ENCODE measurements at regions not wholly inside any gene's neighbourhood (a gene's known extent, or its start where the extent isn't known, plus 50 kb on each side); places are given as distances from the start of the nearest gene placed in this dataset.
"Not testable (repeated sequence)": the region's sequence is repeated elsewhere in the genome, so short reads cannot be mapped to it uniquely, and the experiment has no call there.

- H3K27me3 ChIP-seq (ENCODE audit: control insufficient read depth, insufficient read depth, low read length), result no peaks in the 10 kb centered on the region
- peaks cover 7% of the 10 kb centered on the region; the same call in 1 of the 2 replicates for H3K4me1 ChIP-seq (ENCODE audit: control insufficient read depth, insufficient read depth, low read length)
- H3K27ac ChIP-seq (ENCODE audit: low read depth, low read length), result no peak overlapping the region
- H3K4me3 ChIP-seq (ENCODE audit: low read depth, low read length), result no peak overlapping the region
- H3K9me3 ChIP-seq (ENCODE audit: control insufficient read depth, insufficient read depth, low read depth, low read length), result 0 out of 2 replicates have a peak, but pooled peaks cover 5% of the 10 kb centered on the region
- H3K36me3 ChIP-seq (ENCODE audit: control insufficient read depth, insufficient read depth, low read length), result no peaks in the 10 kb centered on the region
- no peak overlapping the region for H3K9ac ChIP-seq (ENCODE audit: low read length)
Measured at GRCh38 chr12:92061061-92061460, 84.6 kb downstream of the BTG1 start.

- no peak overlapping the region for H3K9ac ChIP-seq (ENCODE audit: low read length)
- H3K36me3 ChIP-seq (ENCODE audit: control insufficient read depth, insufficient read depth, low read length), result no peaks in the 10 kb centered on the region
- H3K4me1 ChIP-seq (ENCODE audit: control insufficient read depth, insufficient read depth, low read length), result peaks cover 7% of the 10 kb centered on the region; the same call in 1 of the 2 replicates
- 0 out of 2 replicates have a peak, but pooled peaks cover 5% of the 10 kb centered on the region for H3K9me3 ChIP-seq (ENCODE audit: control insufficient read depth, insufficient read depth, low read depth, low read length)
- H3K27ac ChIP-seq (ENCODE audit: low read depth, low read length), result no peak overlapping the region
- no peaks in the 10 kb centered on the region for H3K27me3 ChIP-seq (ENCODE audit: control insufficient read depth, insufficient read depth, low read length)
- no peak overlapping the region for H3K4me3 ChIP-seq (ENCODE audit: low read depth, low read length)
Measured at GRCh38 chr12:92059960-92060359, 85.7 kb downstream of the BTG1 start.

GRCh38 chr12:92058664-92059063, 87.0 kb downstream of the BTG1 start:
- Histone ChIP-seq H3K9me3 (ENCODE audit: control insufficient read depth, insufficient read depth, low read depth, low read length) (0 out of 2 replicates have a peak, but pooled peaks cover 5% of the 10 kb centered on the region), H3K9ac (ENCODE audit: low read length) (no peak overlapping the region), H3K27ac (ENCODE audit: low read depth, low read length) (no peak overlapping the region), H3K4me3 (ENCODE audit: low read depth, low read length) (no peak overlapping the region), H3K4me1 (ENCODE audit: control insufficient read depth, insufficient read depth, low read length) (peaks cover 7% of the 10 kb centered on the region; the same call in 1 of the 2 replicates), H3K36me3 (ENCODE audit: control insufficient read depth, insufficient read depth, low read length) (no peaks in the 10 kb centered on the region), H3K27me3 (ENCODE audit: control insufficient read depth, insufficient read depth, low read length) (no peaks in the 10 kb centered on the region)

- not testable (repeated sequence) for H3K9ac ChIP-seq (ENCODE audit: low read length); H3K4me3 ChIP-seq (ENCODE audit: low read depth, low read length); H3K27me3 ChIP-seq (ENCODE audit: control insufficient read depth, insufficient read depth, low read length); H3K36me3 ChIP-seq (ENCODE audit: control insufficient read depth, insufficient read depth, low read length); H3K9me3 ChIP-seq (ENCODE audit: control insufficient read depth, insufficient read depth, low read depth, low read length); H3K27ac ChIP-seq (ENCODE audit: low read depth, low read length); H3K4me1 ChIP-seq (ENCODE audit: control insufficient read depth, insufficient read depth, low read length)
Measured at GRCh38 chr12:92056756-92057155, 88.9 kb downstream of the BTG1 start.

GRCh38 chr12:92056290-92056689, 89.4 kb downstream of the BTG1 start:
- no peaks in the 10 kb centered on the region for H3K27me3 ChIP-seq (ENCODE audit: control insufficient read depth, insufficient read depth, low read length)
- H3K9ac ChIP-seq (ENCODE audit: low read length), result no peak overlapping the region
- H3K4me1 ChIP-seq (ENCODE audit: control insufficient read depth, insufficient read depth, low read length), result no peaks in the 10 kb centered on the region
- no peak overlapping the region for H3K27ac ChIP-seq (ENCODE audit: low read depth, low read length)
- no peaks in the 10 kb centered on the region for H3K36me3 ChIP-seq (ENCODE audit: control insufficient read depth, insufficient read depth, low read length)
- H3K9me3 ChIP-seq (ENCODE audit: control insufficient read depth, insufficient read depth, low read depth, low read length), result 0 out of 2 replicates have a peak, but pooled peaks cover 5% of the 10 kb centered on the region
- H3K4me3 ChIP-seq (ENCODE audit: low read depth, low read length), result no peak overlapping the region

GRCh38 chr12:92055877-92056276, 89.8 kb downstream of the BTG1 start:
- no peak overlapping the region for H3K27ac ChIP-seq (ENCODE audit: low read depth, low read length)
- no peaks in the 10 kb centered on the region for H3K36me3 ChIP-seq (ENCODE audit: control insufficient read depth, insufficient read depth, low read length)
- H3K27me3 ChIP-seq (ENCODE audit: control insufficient read depth, insufficient read depth, low read length), result no peaks in the 10 kb centered on the region
- H3K9ac ChIP-seq (ENCODE audit: low read length), result no peak overlapping the region
- H3K4me3 ChIP-seq (ENCODE audit: low read depth, low read length), result no peak overlapping the region
- no peaks in the 10 kb centered on the region for H3K4me1 ChIP-seq (ENCODE audit: control insufficient read depth, insufficient read depth, low read length)
- 0 out of 2 replicates have a peak, but pooled peaks cover 5% of the 10 kb centered on the region for H3K9me3 ChIP-seq (ENCODE audit: control insufficient read depth, insufficient read depth, low read depth, low read length)

- Histone ChIP-seq H3K27me3 (ENCODE audit: control insufficient read depth, insufficient read depth, low read length) (no peaks in the 10 kb centered on the region), H3K36me3 (ENCODE audit: control insufficient read depth, insufficient read depth, low read length) (no peaks in the 10 kb centered on the region), H3K9me3 (ENCODE audit: control insufficient read depth, insufficient read depth, low read depth, low read length) (no peaks in the 10 kb centered on the region), H3K9ac (ENCODE audit: low read length) (no peak overlapping the region), H3K27ac (ENCODE audit: low read depth, low read length) (no peak overlapping the region), H3K4me1 (ENCODE audit: control insufficient read depth, insufficient read depth, low read length) (no peaks in the 10 kb centered on the region), H3K4me3 (ENCODE audit: low read depth, low read length) (no peak overlapping the region)
Measured at GRCh38 chr12:92051441-92051840, 94.2 kb downstream of the BTG1 start.

GRCh38 chr12:92049403-92049802, 96.2 kb downstream of the BTG1 start:
- Histone ChIP-seq H3K27me3 (ENCODE audit: control insufficient read depth, insufficient read depth, low read length) (no peaks in the 10 kb centered on the region), H3K27ac (ENCODE audit: low read depth, low read length) (no peak overlapping the region), H3K9me3 (ENCODE audit: control insufficient read depth, insufficient read depth, low read depth, low read length) (no peaks in the 10 kb centered on the region), H3K4me1 (ENCODE audit: control insufficient read depth, insufficient read depth, low read length) (no peaks in the 10 kb centered on the region), H3K36me3 (ENCODE audit: control insufficient read depth, insufficient read depth, low read length) (no peaks in the 10 kb centered on the region), H3K4me3 (ENCODE audit: low read depth, low read length) (no peak overlapping the region), H3K9ac (ENCODE audit: low read length) (no peak overlapping the region)

- Histone ChIP-seq H3K27ac (ENCODE audit: low read depth, low read length) (no peak overlapping the region), H3K9ac (ENCODE audit: low read length) (no peak overlapping the region), H3K27me3 (ENCODE audit: control insufficient read depth, insufficient read depth, low read length) (no peaks in the 10 kb centered on the region), H3K36me3 (ENCODE audit: control insufficient read depth, insufficient read depth, low read length) (no peaks in the 10 kb centered on the region), H3K4me3 (ENCODE audit: low read depth, low read length) (no peak overlapping the region), H3K4me1 (ENCODE audit: control insufficient read depth, insufficient read depth, low read length) (no peaks in the 10 kb centered on the region), H3K9me3 (ENCODE audit: control insufficient read depth, insufficient read depth, low read depth, low read length) (no peaks in the 10 kb centered on the region)
Measured at GRCh38 chr12:92047393-92047826, 98.2 kb downstream of the BTG1 start.

- Histone ChIP-seq H3K4me3 (ENCODE audit: low read depth, low read length) (no peak overlapping the region), H3K4me1 (ENCODE audit: control insufficient read depth, insufficient read depth, low read length) (no peaks in the 10 kb centered on the region), H3K27ac (ENCODE audit: low read depth, low read length) (no peak overlapping the region), H3K9ac (ENCODE audit: low read length) (no peak overlapping the region), H3K9me3 (ENCODE audit: control insufficient read depth, insufficient read depth, low read depth, low read length) (no peaks in the 10 kb centered on the region), H3K36me3 (ENCODE audit: control insufficient read depth, insufficient read depth, low read length) (no peaks in the 10 kb centered on the region), H3K27me3 (ENCODE audit: control insufficient read depth, insufficient read depth, low read length) (no peaks in the 10 kb centered on the region)
Measured at GRCh38 chr12:92046557-92047392, 98.9 kb downstream of the BTG1 start.

- Histone ChIP-seq H3K27ac (ENCODE audit: low read depth, low read length) (no peak overlapping the region), H3K27me3 (ENCODE audit: control insufficient read depth, insufficient read depth, low read length) (no peaks in the 10 kb centered on the region), H3K4me3 (ENCODE audit: low read depth, low read length) (no peak overlapping the region), H3K9ac (ENCODE audit: low read length) (no peak overlapping the region), H3K9me3 (ENCODE audit: control insufficient read depth, insufficient read depth, low read depth, low read length) (no peaks in the 10 kb centered on the region), H3K4me1 (ENCODE audit: control insufficient read depth, insufficient read depth, low read length) (no peaks in the 10 kb centered on the region), H3K36me3 (ENCODE audit: control insufficient read depth, insufficient read depth, low read length) (no peaks in the 10 kb centered on the region)
Measured at GRCh38 chr12:92045852-92046251, 99.8 kb downstream of the BTG1 start.

All from HUES6 (cell line).